Lower lobe of right lung (tissue), 2 donors: ENCODE measurements at regions not wholly inside any gene's neighbourhood (a gene's known extent, or its start where the extent isn't known, plus 50 kb on each side); places are given as distances from the start of the nearest gene placed in this dataset.

Source experiments
- ATAC-seq, 2 donors: fragments of 200-7000 bp; cut with Tn5 transposase; one replicate each; pipeline ENCODE4 v1.9.1; 2020 to 2022; ENCODE audit warnings: mild to moderate bottlenecking in 2 of 2, moderate library complexity in 2 of 2
- DNase-seq: peaks from one replicate; pipeline ENCODE4 v3.0.0-alpha.2; 2020
- H3K27ac ChIP-seq: fragments of 200-600 bp; one replicate; pipeline ENCODE4 v1.8.0; 2022
- H3K27me3 ChIP-seq: fragments of 200-600 bp; one replicate; pipeline ENCODE4 v1.8.0; 2022; ENCODE audit warnings: low read depth
- H3K36me3 ChIP-seq: fragments of 200-600 bp; one replicate; pipeline ENCODE4 v1.8.0; 2022; ENCODE audit warnings: mild to moderate bottlenecking
- H3K4me1 ChIP-seq: fragments of 200-600 bp; one replicate; pipeline ENCODE4 v1.8.0; 2022
- H3K4me3 ChIP-seq: fragments of 200-600 bp; one replicate; pipeline ENCODE4 v1.8.0; 2022; ENCODE audit warnings: mild to moderate bottlenecking
- H3K9me3 ChIP-seq: fragments of 200-600 bp; one replicate; pipeline ENCODE4 v1.8.0; 2022
- intact Hi-C: fragments of 100-400 bp; cut with DNase I; formaldehyde crosslinking; loops from one replicate; pipeline ENCODE4 v1.11.0; 2022
- TF ChIP-seq, protein P1 (sequence below): fragments of 200-600 bp; IDR thresholded peaks from one replicate; pipeline ENCODE4 v1.8.0; 2022; ENCODE audit warnings: antibody characterized with exemption, mild to moderate bottlenecking
- donor health status: DM: no; HTN: yes; CAD: no; lungs with severe emphysema.

DNA sequence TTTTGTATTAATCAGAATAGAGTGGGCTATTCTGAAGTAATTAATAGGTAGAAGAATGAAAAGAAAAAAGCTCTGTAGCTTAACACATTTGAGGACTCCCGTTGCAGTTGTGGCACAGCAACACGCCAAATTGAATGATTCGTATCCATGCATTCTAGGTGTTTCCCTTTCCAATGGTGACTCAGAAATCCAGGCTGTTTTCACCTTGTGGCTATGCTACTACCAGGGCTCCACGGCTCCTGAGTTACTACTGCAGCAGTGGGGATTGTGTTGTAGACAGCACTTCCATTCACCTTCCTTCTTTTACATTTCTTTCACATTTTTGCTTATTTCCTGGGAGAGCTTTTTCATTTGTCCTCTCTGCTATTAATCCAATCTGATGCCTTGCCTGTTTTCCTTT, 1616.4 kb downstream of the CDH8 start:
- Histone ChIP-seq H3K4me1 (no peaks in the 10 kb centered on the region), H3K36me3 (no peaks in the 10 kb centered on the region), H3K9me3 (no peaks in the 10 kb centered on the region), H3K27ac (no peak overlapping the region), H3K27me3 (no peaks in the 10 kb centered on the region), H3K4me3 (no peak overlapping the region)
- intact Hi-C loops = no loop called here
- TF ChIP-seq, protein P1, sequence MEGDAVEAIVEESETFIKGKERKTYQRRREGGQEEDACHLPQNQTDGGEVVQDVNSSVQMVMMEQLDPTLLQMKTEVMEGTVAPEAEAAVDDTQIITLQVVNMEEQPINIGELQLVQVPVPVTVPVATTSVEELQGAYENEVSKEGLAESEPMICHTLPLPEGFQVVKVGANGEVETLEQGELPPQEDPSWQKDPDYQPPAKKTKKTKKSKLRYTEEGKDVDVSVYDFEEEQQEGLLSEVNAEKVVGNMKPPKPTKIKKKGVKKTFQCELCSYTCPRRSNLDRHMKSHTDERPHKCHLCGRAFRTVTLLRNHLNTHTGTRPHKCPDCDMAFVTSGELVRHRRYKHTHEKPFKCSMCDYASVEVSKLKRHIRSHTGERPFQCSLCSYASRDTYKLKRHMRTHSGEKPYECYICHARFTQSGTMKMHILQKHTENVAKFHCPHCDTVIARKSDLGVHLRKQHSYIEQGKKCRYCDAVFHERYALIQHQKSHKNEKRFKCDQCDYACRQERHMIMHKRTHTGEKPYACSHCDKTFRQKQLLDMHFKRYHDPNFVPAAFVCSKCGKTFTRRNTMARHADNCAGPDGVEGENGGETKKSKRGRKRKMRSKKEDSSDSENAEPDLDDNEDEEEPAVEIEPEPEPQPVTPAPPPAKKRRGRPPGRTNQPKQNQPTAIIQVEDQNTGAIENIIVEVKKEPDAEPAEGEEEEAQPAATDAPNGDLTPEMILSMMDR = no peak
- ATAC-seq (no peak), DNase-seq (no peak)

DNA sequence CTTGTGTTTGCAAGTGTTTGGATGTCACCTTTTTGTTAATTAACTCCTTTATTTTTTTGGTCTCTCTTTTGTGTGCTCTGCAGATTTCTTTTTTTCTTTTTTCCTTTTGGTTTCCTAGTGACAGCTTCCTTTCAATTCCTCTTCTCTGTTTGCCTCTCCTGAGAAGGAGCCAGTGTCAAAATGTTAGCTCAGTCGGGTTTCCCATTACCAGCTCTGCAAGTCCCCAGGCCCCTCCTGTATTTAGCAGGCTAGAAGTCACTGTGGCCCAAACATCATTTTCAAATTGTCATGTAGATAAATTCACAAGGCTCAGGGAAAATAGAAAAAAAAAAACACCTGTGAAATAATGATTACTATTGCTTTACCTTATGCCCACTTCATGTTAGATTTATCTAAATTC, 1621.6 kb downstream of the CDH8 start:
- H3K4me3 ChIP-seq = no peak overlapping the region
- H3K27ac ChIP-seq = no peak overlapping the region
- no peak for ATAC-seq
- no peaks in the 10 kb centered on the region for H3K4me1 ChIP-seq
- no peaks in the 10 kb centered on the region for H3K36me3 ChIP-seq
- H3K27me3 ChIP-seq = no peaks in the 10 kb centered on the region
- TF ChIP-seq, protein P1 = no peak
- H3K9me3 ChIP-seq = no peaks in the 10 kb centered on the region
- intact Hi-C loops = no loop called here
- DNase-seq = no peak

DNA sequence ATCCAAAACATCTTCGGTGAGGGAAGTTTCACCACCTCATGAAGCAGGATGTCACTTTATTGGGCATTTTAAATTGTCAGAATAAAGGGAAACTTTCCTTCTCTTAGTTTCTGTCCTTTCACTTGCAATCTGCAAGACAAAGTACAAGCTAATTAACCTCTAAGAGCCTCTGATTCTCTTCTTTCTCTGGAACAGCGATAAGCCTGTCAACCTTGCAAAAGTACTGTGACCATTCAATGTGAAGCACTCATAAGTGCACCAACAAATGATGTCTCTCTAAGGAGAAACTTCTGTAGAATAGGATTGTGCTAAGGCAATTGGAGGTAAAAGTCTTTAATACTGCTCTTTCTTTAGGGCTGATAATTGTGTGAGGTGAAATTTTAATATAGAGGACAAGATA, 1622.3 kb downstream of the CDH8 start:
- intact Hi-C loops = no loop called here
- H3K27me3 ChIP-seq = no peaks in the 10 kb centered on the region

DNA sequence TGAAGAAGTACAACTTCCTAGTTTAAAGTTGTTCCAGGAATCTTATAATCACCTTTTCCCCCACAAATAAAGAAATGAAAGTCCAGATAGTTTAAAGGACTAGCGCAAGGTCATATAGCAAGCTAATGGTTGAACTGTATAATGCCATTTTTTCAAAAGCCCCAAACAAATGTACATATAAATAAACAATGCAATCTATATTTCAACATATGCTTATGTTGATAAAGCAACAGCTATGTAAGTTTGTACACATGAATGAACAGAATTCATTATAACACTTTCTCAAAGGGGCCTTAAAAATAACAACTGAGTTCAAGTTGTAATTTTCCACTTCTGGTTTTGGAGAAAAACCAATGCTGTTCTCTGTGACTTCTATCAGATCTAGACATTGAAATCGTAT, 1628.6 kb downstream of the CDH8 start:
- TF ChIP-seq, protein P1 = no peak
- no peaks in the 10 kb centered on the region for H3K27me3 ChIP-seq
- DNase-seq (no peak), ATAC-seq (no peak)
- H3K4me3 ChIP-seq = no peak overlapping the region
- no peaks in the 10 kb centered on the region for H3K36me3 ChIP-seq
- intact Hi-C loops = no loop called here
- H3K9me3 ChIP-seq = no peaks in the 10 kb centered on the region
- no peak overlapping the region for H3K27ac ChIP-seq
- H3K4me1 ChIP-seq = no peaks in the 10 kb centered on the region

More for the DNA sequence above, 1622.3 kb downstream of the CDH8 start:
- no peaks in the 10 kb centered on the region for H3K36me3 ChIP-seq
- H3K27ac ChIP-seq = no peak overlapping the region
- H3K4me3 ChIP-seq = no peak overlapping the region
- H3K4me1 ChIP-seq = no peaks in the 10 kb centered on the region
- ATAC-seq = no peak
- TF ChIP-seq, protein P1 = no peak
- no peaks in the 10 kb centered on the region for H3K9me3 ChIP-seq
- DNase-seq = no peak

DNA sequence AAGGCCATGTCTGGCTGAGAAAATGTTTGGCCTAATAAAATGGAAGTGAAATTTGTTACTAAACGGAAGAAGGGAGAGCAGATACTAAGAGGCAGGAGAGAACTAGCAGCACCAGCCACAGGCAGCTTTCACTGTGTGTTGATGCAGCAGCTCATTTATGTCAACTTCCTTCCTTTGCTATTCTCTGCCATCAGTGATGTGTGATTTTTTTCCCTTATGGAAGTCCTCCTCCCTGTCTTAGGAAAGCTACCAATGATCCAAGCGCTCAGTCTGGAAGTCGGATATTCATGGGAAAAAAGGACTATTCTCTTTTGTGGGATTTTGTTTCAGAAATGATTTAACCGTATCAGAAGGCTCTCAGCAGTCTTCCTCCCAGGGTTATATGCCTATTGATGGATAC, 1629.2 kb downstream of the CDH8 start:
- Histone ChIP-seq H3K4me1 (no peaks in the 10 kb centered on the region), H3K9me3 (no peaks in the 10 kb centered on the region), H3K4me3 (no peak overlapping the region), H3K36me3 (no peaks in the 10 kb centered on the region), H3K27ac (no peak overlapping the region), H3K27me3 (no peaks in the 10 kb centered on the region)
- DNase-seq (no peak), ATAC-seq (no peak)
- TF ChIP-seq, protein P1 = no peak
- intact Hi-C loops = no loop called here

DNA sequence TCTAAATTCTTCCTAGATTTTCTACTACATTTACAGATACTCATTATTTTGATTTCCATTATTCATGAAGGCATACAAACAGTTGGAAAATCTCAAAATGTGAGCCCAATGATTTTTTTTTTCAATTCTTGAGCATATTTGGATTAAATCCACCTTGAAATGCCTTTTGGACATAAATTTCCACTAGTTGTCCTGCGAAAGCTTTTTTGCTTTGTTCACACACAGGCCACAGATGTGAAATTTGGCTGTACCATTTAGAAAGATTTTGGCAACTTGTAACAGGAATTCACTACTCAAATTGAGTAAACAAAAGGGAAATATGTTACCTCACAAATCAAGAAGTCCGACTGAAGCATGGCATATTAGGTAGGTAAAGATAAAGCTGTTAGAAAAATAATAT, 1631.0 kb downstream of the CDH8 start:
- DNase-seq (no peak), ATAC-seq (no peak)
- no peak overlapping the region for H3K27ac ChIP-seq
- no peaks in the 10 kb centered on the region for H3K9me3 ChIP-seq
- intact Hi-C loops = no loop called here
- no peaks in the 10 kb centered on the region for H3K36me3 ChIP-seq
- TF ChIP-seq, protein P1 = no peak
- H3K27me3 ChIP-seq = no peaks in the 10 kb centered on the region
- no peak overlapping the region for H3K4me3 ChIP-seq
- no peaks in the 10 kb centered on the region for H3K4me1 ChIP-seq
